Prostate gland (tissue), 2 donors: ENCODE measurements at regions not wholly inside any gene's neighbourhood (a gene's known extent, or its start where the extent isn't known, plus 50 kb on each side); places are given as distances from the start of the nearest gene placed in this dataset.

Source experiments
- CTCF ChIP-seq, 4 experiments: fragments of 200-600 bp in 2 of 4; fragments of 450-650 bp in 2 of 4; sonication (generic) in 2 of 4; IDR thresholded peaks; 1 replicate in 3 of 4; 2 replicates in 1 of 4; pipeline ENCODE4 v1.5.1; 2016 to 2019; ENCODE audit warnings: antibody characterized with exemption in 4 of 4, mild to moderate bottlenecking in 2 of 4, moderate library complexity in 2 of 4
- POLR2A ChIP-seq: fragments of 450-650 bp; IDR thresholded peaks from one replicate; pipeline ENCODE4 v1.6.1; 2016; ENCODE audit warnings: antibody characterized with exemption, mild to moderate bottlenecking
- POLR2AphosphoS5 ChIP-seq: sonication (generic); formaldehyde crosslinking; IDR thresholded peaks from one replicate; pipeline ENCODE4 v1.6.1; 2017; ENCODE audit warnings: antibody characterized with exemption

GRCh38 chr3:105152987-105153386, 213.7 kb upstream of the ALCAM start:
- no peak for TF ChIP-seq POLR2A
- no peak for TF ChIP-seq CTCF (IDR thresholded peaks at IDR 0.05)
- no peak for TF ChIP-seq POLR2AphosphoS5
